ENCODE measurements at regions not wholly inside any gene's neighbourhood (a gene's known extent, or its start where the extent isn't known, plus 50 kb on each side); places are given as distances from the start of the nearest gene placed in this dataset.

GRCh38 chr6:147752689-147753403, 244.4 kb downstream of the SAMD5 start:
- no peak overlapping the region for H3K4me3 ChIP-seq (ENCODE audit: insufficient read length, low read depth)
- no peak overlapping the region for H3K9ac ChIP-seq (ENCODE audit: insufficient read length, low read depth)
- DNase-seq (ENCODE audit: low read depth, low spot score) = no peak
- no peaks in the 10 kb centered on the region for H3K4me1 ChIP-seq (ENCODE audit: insufficient read depth, insufficient read length)
- no peaks in the 10 kb centered on the region for H3K9me3 ChIP-seq (ENCODE audit: insufficient read depth, low read length)
- no peaks in the 10 kb centered on the region for H3K36me3 ChIP-seq (ENCODE audit: insufficient read depth, insufficient read length, low read length)
- no peaks in the 10 kb centered on the region for H3K27me3 ChIP-seq (ENCODE audit: insufficient read depth, insufficient read length)
- TF ChIP-seq SUZ12 (IDR thresholded peaks at IDR 0.05; ENCODE audit: extremely low read depth, insufficient read depth, insufficient read length) = no peak
- TF ChIP-seq ZNF274 (IDR thresholded peaks at IDR 0.05; ENCODE audit: low read depth, low read length) = no peak
- no peak for TF ChIP-seq YY1 (IDR thresholded peaks at IDR 0.05; ENCODE audit: insufficient read depth, insufficient read length)

- H3K9ac ChIP-seq (ENCODE audit: insufficient read length, low read depth) = no peak overlapping the region
- no peaks in the 10 kb centered on the region for H3K27me3 ChIP-seq (ENCODE audit: insufficient read depth, insufficient read length)
- no peak for DNase-seq (ENCODE audit: low read depth, low spot score)
- H3K4me3 ChIP-seq (ENCODE audit: insufficient read length, low read depth) = no peak overlapping the region
- no peaks in the 10 kb centered on the region for H3K9me3 ChIP-seq (ENCODE audit: insufficient read depth, low read length)
- TF ChIP-seq ZNF274 (IDR thresholded peaks at IDR 0.05; ENCODE audit: low read depth, low read length) (no peak), SUZ12 (IDR thresholded peaks at IDR 0.05; ENCODE audit: extremely low read depth, insufficient read depth, insufficient read length) (no peak), YY1 (IDR thresholded peaks at IDR 0.05; ENCODE audit: insufficient read depth, insufficient read length) (no peak)
- no peaks in the 10 kb centered on the region for H3K36me3 ChIP-seq (ENCODE audit: insufficient read depth, insufficient read length, low read length)
- no peaks in the 10 kb centered on the region for H3K4me1 ChIP-seq (ENCODE audit: insufficient read depth, insufficient read length)
Measured at GRCh38 chr6:147755999-147756398, 247.5 kb downstream of the SAMD5 start.

GRCh38 chr6:147756891-147757290, 248.4 kb downstream of the SAMD5 start:
- no peak overlapping the region for H3K4me3 ChIP-seq (ENCODE audit: insufficient read length, low read depth)

GRCh38 chr6:147757291-147757690, 248.8 kb downstream of the SAMD5 start:
- no peak for DNase-seq (ENCODE audit: low read depth, low spot score)
- H3K27me3 ChIP-seq (ENCODE audit: insufficient read depth, insufficient read length) = no peaks in the 10 kb centered on the region
- no peaks in the 10 kb centered on the region for H3K4me1 ChIP-seq (ENCODE audit: insufficient read depth, insufficient read length)
- H3K4me3 ChIP-seq (ENCODE audit: insufficient read length, low read depth) = no peak overlapping the region
- H3K36me3 ChIP-seq (ENCODE audit: insufficient read depth, insufficient read length, low read length) = no peaks in the 10 kb centered on the region
- TF ChIP-seq YY1 (IDR thresholded peaks at IDR 0.05; ENCODE audit: insufficient read depth, insufficient read length) = no peak
- no peak for TF ChIP-seq ZNF274 (IDR thresholded peaks at IDR 0.05; ENCODE audit: low read depth, low read length)
- TF ChIP-seq SUZ12 (IDR thresholded peaks at IDR 0.05; ENCODE audit: extremely low read depth, insufficient read depth, insufficient read length) = no peak
- no peak overlapping the region for H3K9ac ChIP-seq (ENCODE audit: insufficient read length, low read depth)
- H3K9me3 ChIP-seq (ENCODE audit: insufficient read depth, low read length) = no peaks in the 10 kb centered on the region

More at GRCh38 chr6:147756891-147757290, 248.4 kb downstream of the SAMD5 start:
- Histone ChIP-seq H3K9me3 (ENCODE audit: insufficient read depth, low read length) (no peaks in the 10 kb centered on the region), H3K4me1 (ENCODE audit: insufficient read depth, insufficient read length) (no peaks in the 10 kb centered on the region), H3K27me3 (ENCODE audit: insufficient read depth, insufficient read length) (no peaks in the 10 kb centered on the region), H3K36me3 (ENCODE audit: insufficient read depth, insufficient read length, low read length) (no peaks in the 10 kb centered on the region), H3K9ac (ENCODE audit: insufficient read length, low read depth) (no peak overlapping the region)
- TF ChIP-seq SUZ12 (IDR thresholded peaks at IDR 0.05; ENCODE audit: extremely low read depth, insufficient read depth, insufficient read length) (no peak), YY1 (IDR thresholded peaks at IDR 0.05; ENCODE audit: insufficient read depth, insufficient read length) (no peak), ZNF274 (IDR thresholded peaks at IDR 0.05; ENCODE audit: low read depth, low read length) (no peak)
- DNase-seq (ENCODE audit: low read depth, low spot score) = no peak

- Histone ChIP-seq H3K9ac (ENCODE audit: insufficient read length, low read depth) (no peak overlapping the region), H3K4me1 (ENCODE audit: insufficient read depth, insufficient read length) (no peaks in the 10 kb centered on the region), H3K27me3 (ENCODE audit: insufficient read depth, insufficient read length) (no peaks in the 10 kb centered on the region), H3K36me3 (ENCODE audit: insufficient read depth, insufficient read length, low read length) (no peaks in the 10 kb centered on the region), H3K4me3 (ENCODE audit: insufficient read length, low read depth) (no peak overlapping the region), H3K9me3 (ENCODE audit: insufficient read depth, low read length) (no peaks in the 10 kb centered on the region)
- TF ChIP-seq YY1 (IDR thresholded peaks at IDR 0.05; ENCODE audit: insufficient read depth, insufficient read length) (no peak), ZNF274 (IDR thresholded peaks at IDR 0.05; ENCODE audit: low read depth, low read length) (no peak), SUZ12 (IDR thresholded peaks at IDR 0.05; ENCODE audit: extremely low read depth, insufficient read depth, insufficient read length) (no peak)
- DNase-seq (ENCODE audit: low read depth, low spot score) = no peak
Measured at GRCh38 chr6:147758303-147758702, 249.8 kb downstream of the SAMD5 start.

- TF ChIP-seq YY1 (IDR thresholded peaks at IDR 0.05; ENCODE audit: insufficient read depth, insufficient read length) (no peak), SUZ12 (IDR thresholded peaks at IDR 0.05; ENCODE audit: extremely low read depth, insufficient read depth, insufficient read length) (no peak), ZNF274 (IDR thresholded peaks at IDR 0.05; ENCODE audit: low read depth, low read length) (no peak)
- DNase-seq (ENCODE audit: low read depth, low spot score) = no peak
- Histone ChIP-seq H3K9ac (ENCODE audit: insufficient read length, low read depth) (no peak overlapping the region), H3K9me3 (ENCODE audit: insufficient read depth, low read length) (no peaks in the 10 kb centered on the region), H3K4me1 (ENCODE audit: insufficient read depth, insufficient read length) (no peaks in the 10 kb centered on the region), H3K36me3 (ENCODE audit: insufficient read depth, insufficient read length, low read length) (no peaks in the 10 kb centered on the region), H3K27me3 (ENCODE audit: insufficient read depth, insufficient read length) (no peaks in the 10 kb centered on the region), H3K4me3 (ENCODE audit: insufficient read length, low read depth) (no peak overlapping the region)
Measured at GRCh38 chr6:147759093-147759492, 250.6 kb downstream of the SAMD5 start.

- H3K9ac ChIP-seq (ENCODE audit: insufficient read length, low read depth) = no peak overlapping the region
- H3K36me3 ChIP-seq (ENCODE audit: insufficient read depth, insufficient read length, low read length) = no peaks in the 10 kb centered on the region
- no peaks in the 10 kb centered on the region for H3K4me1 ChIP-seq (ENCODE audit: insufficient read depth, insufficient read length)
- H3K4me3 ChIP-seq (ENCODE audit: insufficient read length, low read depth) = no peak overlapping the region
- H3K27me3 ChIP-seq (ENCODE audit: insufficient read depth, insufficient read length) = no peaks in the 10 kb centered on the region
- no peak for DNase-seq (ENCODE audit: low read depth, low spot score)
- TF ChIP-seq ZNF274 (IDR thresholded peaks at IDR 0.05; ENCODE audit: low read depth, low read length) (no peak), SUZ12 (IDR thresholded peaks at IDR 0.05; ENCODE audit: extremely low read depth, insufficient read depth, insufficient read length) (no peak), YY1 (IDR thresholded peaks at IDR 0.05; ENCODE audit: insufficient read depth, insufficient read length) (no peak)
- H3K9me3 ChIP-seq (ENCODE audit: insufficient read depth, low read length) = no peaks in the 10 kb centered on the region
Measured at GRCh38 chr6:147759536-147759935, 251.0 kb downstream of the SAMD5 start.

All from NT2/D1 (cell line).